NT2/D1 (cell line): ENCODE measurements at regions not wholly inside any gene's neighbourhood (a gene's known extent, or its start where the extent isn't known, plus 50 kb on each side); places are given as distances from the start of the nearest gene placed in this dataset.

ENCODE experiments used
- SUZ12 ChIP-seq: IDR thresholded peaks from 2 replicates; pipeline ENCODE4 v1.6.1; 2011; ENCODE audit not compliant: insufficient read length, insufficient read depth; ENCODE audit errors: extremely low read depth
- YY1 ChIP-seq: IDR thresholded peaks from 2 replicates; pipeline ENCODE4 v1.6.1; 2011; ENCODE audit not compliant: insufficient read length, insufficient read depth
- ZNF274 ChIP-seq: IDR thresholded peaks from 2 replicates; pipeline ENCODE4 v1.6.1; 2011; ENCODE audit warnings: mild to moderate bottlenecking, low read depth, low read length

- TF ChIP-seq YY1: no peak
- TF ChIP-seq ZNF274: no peak
- TF ChIP-seq SUZ12: no peak
These were observed 683.3 kb downstream of the QKI start for GRCh38 chr6:164097551-164098398.
